ENCODE measurements at regions not wholly inside any gene's neighbourhood (a gene's known extent, or its start where the extent isn't known, plus 50 kb on each side); places are given as distances from the start of the nearest gene placed in this dataset.

DNA sequence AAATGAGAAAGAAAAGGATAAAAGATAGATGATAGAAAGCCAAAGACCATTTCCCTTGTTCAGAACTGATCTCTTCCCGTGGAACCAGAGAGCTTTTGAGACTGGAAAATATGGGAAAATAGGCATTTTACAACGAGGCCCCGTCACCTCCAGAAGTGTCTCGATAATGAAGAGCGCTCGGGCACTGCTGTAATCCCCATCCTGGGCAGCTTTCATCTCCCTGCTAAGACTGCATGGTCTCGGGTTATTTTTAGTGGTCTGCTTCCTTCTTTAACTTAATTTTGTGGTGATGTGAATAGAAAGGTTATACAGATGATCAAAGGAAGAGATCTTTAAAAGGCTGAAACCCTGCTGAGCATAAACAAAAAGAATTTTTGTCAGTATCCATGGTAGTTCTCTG is 176.6 kb downstream of the METTL4 start:
- H3K4me3 ChIP-seq (ENCODE audit: low read depth, low read length), result no peak overlapping the region
- DNase-seq (ENCODE audit: low read depth), result no peak
- no peak for TF ChIP-seq CTCF (IDR thresholded peaks at IDR 0.05; ENCODE audit: insufficient read depth, low read depth, low read length)

DNA sequence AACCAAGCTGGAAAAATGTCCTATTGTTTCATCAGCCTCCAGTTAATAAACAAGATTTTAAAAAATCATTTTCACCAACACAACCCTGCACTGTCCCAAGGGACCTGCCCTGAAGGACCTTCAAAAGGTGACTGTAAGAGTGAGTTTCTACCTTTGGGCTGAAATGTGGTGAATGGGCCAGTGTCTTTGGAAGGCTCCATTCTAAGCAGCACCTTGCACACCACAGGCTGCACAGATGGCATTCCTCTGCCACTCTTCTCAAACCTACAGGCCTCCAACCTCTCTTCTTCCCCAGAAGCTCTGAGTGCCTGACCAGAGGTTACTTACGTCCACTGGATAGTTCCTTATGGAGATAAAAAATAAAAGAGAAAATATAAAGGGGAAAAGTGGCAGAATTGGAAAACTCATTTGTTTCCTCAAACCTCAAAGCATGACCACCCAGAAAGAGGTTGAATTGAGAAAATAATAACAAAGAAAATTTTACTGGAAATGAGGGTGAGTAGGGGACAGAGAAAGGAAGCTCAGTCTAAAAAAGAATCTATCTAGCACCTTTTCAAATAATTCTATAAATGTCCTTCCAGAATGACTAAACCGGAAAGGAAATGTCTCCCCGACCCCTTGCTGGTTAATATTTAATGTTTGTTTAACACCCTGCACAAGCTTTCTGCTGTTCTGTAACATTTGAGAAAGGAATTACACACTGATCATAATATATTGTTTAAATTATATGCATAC is 175.7 kb downstream of the METTL4 start:
- no peak for TF ChIP-seq CTCF (IDR thresholded peaks at IDR 0.05; ENCODE audit: insufficient read depth, low read depth, low read length)
- no peak for DNase-seq (ENCODE audit: low read depth)
- no peak overlapping the region for H3K4me3 ChIP-seq (ENCODE audit: low read depth, low read length)

- no peak for TF ChIP-seq CTCF (IDR thresholded peaks at IDR 0.05; ENCODE audit: insufficient read depth, low read depth, low read length)
- H3K4me3 ChIP-seq (ENCODE audit: low read depth, low read length), result no peak overlapping the region
- no peak for DNase-seq (ENCODE audit: low read depth)
These were observed 175.2 kb downstream of the METTL4 start for GRCh38 chr18:2396162-2396505.

DNA sequence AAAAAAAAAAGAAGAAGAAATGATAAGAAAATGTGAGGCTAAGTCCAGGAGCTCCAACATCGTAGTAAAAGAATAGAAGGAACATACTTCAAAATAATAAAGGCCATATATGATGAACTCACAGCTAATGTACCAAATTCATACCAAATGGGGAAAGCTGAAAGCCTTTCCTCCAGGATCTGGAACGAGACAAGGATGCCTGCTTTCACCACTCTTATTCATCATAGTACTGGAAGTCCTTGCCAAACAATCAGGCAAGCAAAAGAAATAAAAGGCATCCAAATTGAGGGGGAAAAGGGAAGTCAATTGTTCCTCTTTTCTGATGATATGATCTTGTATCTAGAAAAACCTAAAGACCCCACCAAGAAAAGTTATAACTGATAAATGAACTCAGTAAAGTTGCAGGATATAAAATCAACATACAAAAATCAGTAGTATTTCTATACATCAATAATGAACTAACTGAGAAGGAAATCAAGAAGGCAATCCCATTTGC is 170.6 kb downstream of the METTL4 start:
- H3K4me3 ChIP-seq (ENCODE audit: low read depth, low read length), result no peak overlapping the region
- no peak for TF ChIP-seq CTCF (IDR thresholded peaks at IDR 0.05; ENCODE audit: insufficient read depth, low read depth, low read length)
- no peak for DNase-seq (ENCODE audit: low read depth)

DNA sequence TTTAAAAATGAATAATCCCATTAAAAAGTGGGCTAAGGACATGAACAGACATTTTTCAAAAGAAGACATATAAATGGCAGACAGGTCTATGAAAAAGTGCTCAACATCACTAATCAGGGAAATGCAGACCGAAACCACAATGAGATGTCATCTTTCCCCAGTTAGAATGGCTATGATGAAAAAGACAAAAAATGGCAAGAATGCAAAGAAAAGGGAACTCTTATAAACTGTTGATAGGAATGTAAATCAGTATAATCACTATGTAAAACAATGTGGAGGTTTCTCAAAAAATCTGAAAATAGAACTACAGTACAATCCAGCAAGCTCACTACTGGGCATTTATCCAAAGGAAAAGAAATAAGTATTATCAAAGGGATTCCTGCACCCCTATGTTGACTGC is 169.2 kb downstream of the METTL4 start:
- H3K4me3 ChIP-seq (ENCODE audit: low read depth, low read length), result no peak overlapping the region
- peak; percentile 57 for DNase-seq (ENCODE audit: low read depth)
- no peak for TF ChIP-seq CTCF (IDR thresholded peaks at IDR 0.05; ENCODE audit: insufficient read depth, low read depth, low read length)

DNA sequence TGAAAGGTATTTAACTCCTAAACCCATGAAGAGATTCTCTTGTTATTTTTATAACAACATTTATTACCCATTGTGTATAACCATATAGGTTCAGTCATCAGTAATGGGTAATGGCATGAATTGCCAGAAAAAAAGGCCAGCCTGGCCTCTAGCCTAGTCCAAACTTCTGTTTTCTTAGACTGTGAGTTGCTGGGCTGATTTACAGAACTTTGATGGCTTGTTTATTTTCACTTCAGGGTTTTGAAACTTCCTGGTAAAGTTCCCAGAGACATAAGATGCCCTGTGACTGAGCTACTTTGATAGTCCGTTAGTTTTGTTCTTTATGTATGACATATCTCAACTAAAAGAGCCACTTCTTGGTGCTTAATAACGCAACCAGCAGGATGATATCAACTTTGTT is 164.8 kb downstream of the METTL4 start:
- no peak for TF ChIP-seq CTCF (IDR thresholded peaks at IDR 0.05; ENCODE audit: insufficient read depth, low read depth, low read length)
- no peak overlapping the region for H3K4me3 ChIP-seq (ENCODE audit: low read depth, low read length)
- peak; percentile 83 for DNase-seq (ENCODE audit: low read depth)

GRCh38 chr18:2407961-2408360 is 163.3 kb downstream of the METTL4 start:
- DNase-seq (ENCODE audit: low read depth), result no peak
- no peak for TF ChIP-seq CTCF (IDR thresholded peaks at IDR 0.05; ENCODE audit: insufficient read depth, low read depth, low read length)
- H3K4me3 ChIP-seq (ENCODE audit: low read depth, low read length), result no peak overlapping the region

Measured in fibroblast of villous mesenchyme (primary cell).